Thyroid gland (tissue), 4 donors: ENCODE measurements at regions not wholly inside any gene's neighbourhood (a gene's known extent, or its start where the extent isn't known, plus 50 kb on each side); places are given as distances from the start of the nearest gene placed in this dataset.
"Not testable (repeated sequence)": the region's sequence is repeated elsewhere in the genome, so short reads cannot be mapped to it uniquely, and the experiment has no call there.

Experiments
- POLR2A ChIP-seq, 2 donors: fragments of 450-650 bp; IDR thresholded peaks; one replicate each; pipeline ENCODE4 v1.6.1; 2017; ENCODE audit warnings: antibody characterized with exemption in 2 of 2, mild to moderate bottlenecking in 2 of 2, moderate library complexity in 1 of 2
- TF ChIP-seq, protein P1 (sequence below), 6 experiments: fragments of 200-600 bp in 3 of 6; fragments of 450-650 bp in 3 of 6; sonication (generic) in 3 of 6; IDR thresholded peaks; one replicate each; pipeline ENCODE4 v1.5.1; 2016 to 2019; ENCODE audit warnings: antibody characterized with exemption in 6 of 6, mild to moderate bottlenecking in 2 of 6, inconsistent platforms in 1 of 6, moderate library complexity in 1 of 6

DNA sequence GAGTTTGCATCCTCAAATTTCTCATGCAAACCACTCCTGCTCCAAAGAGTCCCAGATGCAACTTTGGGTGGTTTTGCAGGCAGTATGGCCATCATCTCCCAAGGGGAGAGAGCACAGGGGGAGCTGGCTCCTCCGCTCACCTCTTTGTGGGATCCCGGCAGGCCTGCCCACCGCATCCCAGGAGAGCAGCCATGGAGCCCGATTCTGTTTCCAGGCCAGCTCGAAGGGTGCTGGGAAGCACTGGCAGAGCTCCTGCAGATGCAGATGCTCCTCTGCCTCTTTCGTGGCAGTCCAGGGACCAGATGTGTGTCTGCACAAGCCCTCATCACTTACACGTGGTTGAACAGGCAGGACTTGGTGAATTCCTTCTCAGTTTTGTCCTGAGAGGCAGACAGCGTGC, 239.3 kb upstream of the SGCG start:
- TF ChIP-seq, protein P1, sequence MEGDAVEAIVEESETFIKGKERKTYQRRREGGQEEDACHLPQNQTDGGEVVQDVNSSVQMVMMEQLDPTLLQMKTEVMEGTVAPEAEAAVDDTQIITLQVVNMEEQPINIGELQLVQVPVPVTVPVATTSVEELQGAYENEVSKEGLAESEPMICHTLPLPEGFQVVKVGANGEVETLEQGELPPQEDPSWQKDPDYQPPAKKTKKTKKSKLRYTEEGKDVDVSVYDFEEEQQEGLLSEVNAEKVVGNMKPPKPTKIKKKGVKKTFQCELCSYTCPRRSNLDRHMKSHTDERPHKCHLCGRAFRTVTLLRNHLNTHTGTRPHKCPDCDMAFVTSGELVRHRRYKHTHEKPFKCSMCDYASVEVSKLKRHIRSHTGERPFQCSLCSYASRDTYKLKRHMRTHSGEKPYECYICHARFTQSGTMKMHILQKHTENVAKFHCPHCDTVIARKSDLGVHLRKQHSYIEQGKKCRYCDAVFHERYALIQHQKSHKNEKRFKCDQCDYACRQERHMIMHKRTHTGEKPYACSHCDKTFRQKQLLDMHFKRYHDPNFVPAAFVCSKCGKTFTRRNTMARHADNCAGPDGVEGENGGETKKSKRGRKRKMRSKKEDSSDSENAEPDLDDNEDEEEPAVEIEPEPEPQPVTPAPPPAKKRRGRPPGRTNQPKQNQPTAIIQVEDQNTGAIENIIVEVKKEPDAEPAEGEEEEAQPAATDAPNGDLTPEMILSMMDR (IDR thresholded peaks at IDR 0.05), result not testable (repeated sequence)
- TF ChIP-seq POLR2A (IDR thresholded peaks at IDR 0.05), result not testable (repeated sequence)
